Dendritic cell treated with granulocyte-macrophage colony-stimulating factor and Interleukin-4, amounts not matched to agents 40 ng/mL and 50 ng/mL, for 4 days (primary cell): ENCODE measurements at regions not wholly inside any gene's neighbourhood (a gene's known extent, or its start where the extent isn't known, plus 50 kb on each side); places are given as distances from the start of the nearest gene placed in this dataset.

Source experiments
- H3K27ac Mint-ChIP-seq: one replicate; pipeline ENCODE4 v1.8.0; 2022; ENCODE audit warnings: mild to moderate bottlenecking, mixed read lengths
- H3K27me3 Mint-ChIP-seq: one replicate; pipeline ENCODE4 v1.8.0; 2022; ENCODE audit warnings: mild to moderate bottlenecking, mixed read lengths
- H3K36me3 Mint-ChIP-seq: one replicate; pipeline ENCODE4 v1.8.0; 2022; ENCODE audit warnings: low read depth, mixed read lengths
- H3K4me1 Mint-ChIP-seq: one replicate; pipeline ENCODE4 v1.8.0; 2022; ENCODE audit warnings: low read depth, mixed read lengths
- H3K4me3 Mint-ChIP-seq: one replicate; pipeline ENCODE4 v1.8.0; 2022; ENCODE audit warnings: mild to moderate bottlenecking, moderate library complexity, mixed read lengths
- H3K9me3 Mint-ChIP-seq: one replicate; pipeline ENCODE4 v1.8.0; 2022; ENCODE audit warnings: mixed read lengths
- intact Hi-C: fragments of 100-400 bp; cut with micrococcal nuclease; formaldehyde crosslinking; loops from one replicate; pipeline ENCODE4 v1.15.0; 2022

GRCh38 chr4:123090886-123091285 is 168.5 kb upstream of the NUDT6 start:
- no peaks in the 10 kb centered on the region for H3K27me3 Mint-ChIP-seq
- peaks cover 22% of the 10 kb centered on the region for H3K4me1 Mint-ChIP-seq
- peaks cover 8% of the 10 kb centered on the region for H3K36me3 Mint-ChIP-seq
- H3K9me3 Mint-ChIP-seq: peaks cover 18% of the 10 kb centered on the region
- H3K27ac Mint-ChIP-seq: no peak overlapping the region
- intact Hi-C loops: no loop called here
- no peak overlapping the region for H3K4me3 Mint-ChIP-seq

DNA sequence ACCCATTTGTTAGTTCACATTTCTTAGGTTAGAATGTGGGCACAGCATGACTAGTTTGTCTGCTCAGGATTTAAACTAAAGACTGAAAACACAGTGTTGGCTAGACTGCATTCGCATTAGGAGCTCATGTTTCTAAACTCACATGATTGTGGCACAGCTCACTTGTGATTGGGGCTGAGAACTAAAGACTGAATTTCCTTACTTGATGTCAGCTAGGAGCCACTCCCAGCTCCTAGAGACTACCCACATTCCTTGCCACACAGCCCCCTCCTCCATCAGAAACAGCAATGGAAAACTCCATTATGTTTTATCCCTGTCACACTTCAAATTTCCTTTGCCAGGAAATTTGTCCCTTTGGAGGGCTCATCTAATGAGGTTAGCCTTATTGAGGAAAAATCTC is 170.2 kb upstream of the NUDT6 start:
- peaks cover 18% of the 10 kb centered on the region for H3K9me3 Mint-ChIP-seq
- intact Hi-C loops: no loop called here
- no peak overlapping the region for H3K4me3 Mint-ChIP-seq
- no peak overlapping the region for H3K27ac Mint-ChIP-seq
- H3K36me3 Mint-ChIP-seq: peaks cover 8% of the 10 kb centered on the region
- no peaks in the 10 kb centered on the region for H3K27me3 Mint-ChIP-seq
- H3K4me1 Mint-ChIP-seq: peaks cover 13% of the 10 kb centered on the region

DNA sequence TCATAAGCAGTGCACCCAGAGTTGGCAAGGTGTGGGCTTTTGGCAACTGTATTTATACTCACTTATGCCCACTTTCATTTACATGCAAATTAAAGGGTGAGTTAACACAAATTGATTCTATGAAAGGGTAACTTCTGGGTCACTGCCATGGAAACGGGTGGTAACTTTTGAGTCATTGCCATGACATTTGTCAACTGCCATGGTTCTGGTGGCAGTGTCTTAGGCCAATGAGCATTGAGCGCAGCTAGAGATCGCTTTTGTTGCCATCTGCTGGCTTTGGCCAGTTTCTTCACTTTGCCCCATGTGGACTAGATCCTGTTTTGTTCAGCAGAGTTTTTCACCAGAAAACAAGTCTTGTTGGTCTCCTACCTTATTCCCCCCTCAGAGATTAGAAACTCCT is 170.8 kb upstream of the NUDT6 start:
- H3K4me1 Mint-ChIP-seq: peaks cover 6% of the 10 kb centered on the region
- H3K36me3 Mint-ChIP-seq: peaks cover 8% of the 10 kb centered on the region
- H3K4me3 Mint-ChIP-seq: no peak overlapping the region
- H3K9me3 Mint-ChIP-seq: peaks cover 15% of the 10 kb centered on the region
- H3K27ac Mint-ChIP-seq: no peak overlapping the region
- no peaks in the 10 kb centered on the region for H3K27me3 Mint-ChIP-seq
- intact Hi-C loops: no loop called here

- Mint-ChIP-seq H3K36me3 (peaks cover 4% of the 10 kb centered on the region), H3K4me3 (no peak overlapping the region), H3K27me3 (no peaks in the 10 kb centered on the region), H3K4me1 (no peaks in the 10 kb centered on the region), H3K9me3 (peaks cover under 1% of the 10 kb centered on the region), H3K27ac (no peak overlapping the region)
- intact Hi-C loops: no loop called here
Measured at GRCh38 chr4:123096038-123096437, 173.6 kb upstream of the NUDT6 start.

DNA sequence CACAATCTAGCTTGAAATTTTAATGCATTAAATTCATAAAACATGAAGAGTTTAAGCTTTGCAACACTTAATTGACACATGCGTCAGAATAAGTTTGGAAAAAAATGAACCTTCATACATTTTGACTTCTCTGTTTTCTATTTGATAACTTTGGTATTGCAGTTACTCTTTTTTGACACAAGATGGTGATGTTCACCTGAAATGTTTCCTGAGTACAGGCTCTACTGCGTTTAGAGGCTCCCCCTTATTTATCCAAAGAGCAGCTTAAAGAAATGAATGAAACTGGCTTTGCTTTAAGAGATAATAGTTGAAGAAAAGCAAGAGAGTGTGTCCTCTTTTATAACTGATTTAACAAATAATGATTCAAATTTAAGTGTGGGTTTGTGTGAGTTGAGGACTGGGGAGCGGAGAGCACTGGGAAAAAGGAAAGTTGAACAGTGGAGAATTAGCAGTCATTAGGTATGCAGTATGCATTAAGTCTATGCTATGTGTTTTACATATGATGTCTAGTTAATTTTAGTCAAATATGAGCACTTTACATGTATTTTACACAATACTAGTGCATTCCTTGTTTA is 180.6 kb upstream of the NUDT6 start:
- Mint-ChIP-seq H3K27ac (no peak overlapping the region), H3K27me3 (no peaks in the 10 kb centered on the region), H3K4me1 (no peaks in the 10 kb centered on the region), H3K9me3 (no peaks in the 10 kb centered on the region), H3K4me3 (no peak overlapping the region), H3K36me3 (peaks cover 6% of the 10 kb centered on the region)
- intact Hi-C loops: loop anchor here (2.0 to 5.0 kb wide), 5 partner anchors 289 to 1219 kb away; no protein-coding TSS in a partner anchor

GRCh38 chr4:123104310-123105025 is 182.1 kb upstream of the NUDT6 start:
- H3K27ac Mint-ChIP-seq: no peak overlapping the region
- H3K9me3 Mint-ChIP-seq: no peaks in the 10 kb centered on the region
- no peak overlapping the region for H3K4me3 Mint-ChIP-seq
- H3K27me3 Mint-ChIP-seq: no peaks in the 10 kb centered on the region
- H3K4me1 Mint-ChIP-seq: no peaks in the 10 kb centered on the region
- intact Hi-C loops: loop anchor here (5.0 kb wide), 3 partner anchors 288 to 1218 kb away; no protein-coding TSS in a partner anchor
- H3K36me3 Mint-ChIP-seq: peaks cover 6% of the 10 kb centered on the region

GRCh38 chr4:123105026-123105420 is 182.6 kb upstream of the NUDT6 start:
- no peak overlapping the region for H3K27ac Mint-ChIP-seq
- no peaks in the 10 kb centered on the region for H3K9me3 Mint-ChIP-seq
- H3K36me3 Mint-ChIP-seq: peaks cover 6% of the 10 kb centered on the region
- intact Hi-C loops: no loop called here
- H3K27me3 Mint-ChIP-seq: no peaks in the 10 kb centered on the region
- no peak overlapping the region for H3K4me3 Mint-ChIP-seq
- no peaks in the 10 kb centered on the region for H3K4me1 Mint-ChIP-seq

- H3K9me3 Mint-ChIP-seq: no peaks in the 10 kb centered on the region
- H3K27ac Mint-ChIP-seq: no peak overlapping the region
- H3K4me3 Mint-ChIP-seq: no peak overlapping the region
- H3K27me3 Mint-ChIP-seq: no peaks in the 10 kb centered on the region
- H3K4me1 Mint-ChIP-seq: no peaks in the 10 kb centered on the region
- intact Hi-C loops: no loop called here
- peaks cover 6% of the 10 kb centered on the region for H3K36me3 Mint-ChIP-seq
Measured at GRCh38 chr4:123106747-123107146, 184.3 kb upstream of the NUDT6 start.

- no peak overlapping the region for H3K4me3 Mint-ChIP-seq
- no peaks in the 10 kb centered on the region for H3K27me3 Mint-ChIP-seq
- intact Hi-C loops: no loop called here
- no peaks in the 10 kb centered on the region for H3K4me1 Mint-ChIP-seq
- no peaks in the 10 kb centered on the region for H3K9me3 Mint-ChIP-seq
- peaks cover 6% of the 10 kb centered on the region for H3K36me3 Mint-ChIP-seq
- no peak overlapping the region for H3K27ac Mint-ChIP-seq
Measured at GRCh38 chr4:123107444-123108252, 185.3 kb upstream of the NUDT6 start.

DNA sequence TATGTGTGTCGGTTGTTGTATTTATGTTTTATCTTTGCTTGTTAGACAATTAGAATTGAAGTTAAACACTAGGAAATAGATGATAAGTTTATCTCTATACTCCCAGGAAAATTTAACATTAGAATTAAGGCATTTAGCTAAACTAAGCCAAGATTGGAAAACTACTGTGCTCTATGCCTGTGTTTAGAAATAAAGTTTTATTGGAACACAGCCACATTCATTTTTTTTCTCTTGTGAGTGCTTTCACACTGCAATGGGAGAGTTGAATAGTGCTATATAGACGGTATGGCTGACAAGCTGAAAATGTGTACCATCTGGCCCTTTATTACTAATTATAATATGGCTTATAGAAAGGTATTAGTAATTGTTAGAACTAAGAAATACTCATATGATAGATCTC is 186.7 kb upstream of the NUDT6 start:
- H3K4me3 Mint-ChIP-seq: no peak overlapping the region
- no peaks in the 10 kb centered on the region for H3K27me3 Mint-ChIP-seq
- H3K36me3 Mint-ChIP-seq: peaks cover 7% of the 10 kb centered on the region
- intact Hi-C loops: no loop called here
- H3K9me3 Mint-ChIP-seq: peaks cover 7% of the 10 kb centered on the region
- H3K4me1 Mint-ChIP-seq: no peaks in the 10 kb centered on the region
- H3K27ac Mint-ChIP-seq: no peak overlapping the region

GRCh38 chr4:123110147-123110546 is 187.8 kb upstream of the NUDT6 start:
- intact Hi-C loops: no loop called here
- Mint-ChIP-seq H3K27ac (no peak overlapping the region), H3K27me3 (no peaks in the 10 kb centered on the region), H3K4me1 (no peaks in the 10 kb centered on the region), H3K9me3 (peaks cover 12% of the 10 kb centered on the region), H3K36me3 (peaks cover 17% of the 10 kb centered on the region), H3K4me3 (no peak overlapping the region)

DNA sequence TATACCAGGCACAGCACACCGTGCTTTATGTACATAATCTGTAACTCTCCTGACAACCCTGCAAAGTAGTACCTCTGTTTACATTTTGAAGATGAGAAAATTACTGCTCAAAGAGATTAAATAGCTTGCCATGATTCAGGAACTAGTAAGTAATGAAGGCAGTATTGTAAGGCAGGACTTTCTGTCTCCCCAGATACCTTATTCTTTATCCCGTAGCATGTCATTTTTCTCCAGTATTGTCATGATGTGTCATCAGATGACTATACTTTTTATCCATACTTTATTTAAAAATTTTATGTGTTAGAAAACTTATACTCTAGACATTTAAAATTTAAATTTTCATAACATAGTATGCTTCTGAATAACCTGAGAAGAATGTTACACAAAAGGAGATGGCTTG is 188.3 kb upstream of the NUDT6 start:
- H3K4me1 Mint-ChIP-seq: no peaks in the 10 kb centered on the region
- H3K27me3 Mint-ChIP-seq: no peaks in the 10 kb centered on the region
- no peak overlapping the region for H3K4me3 Mint-ChIP-seq
- no peak overlapping the region for H3K27ac Mint-ChIP-seq
- H3K9me3 Mint-ChIP-seq: peaks cover 12% of the 10 kb centered on the region
- peaks cover 23% of the 10 kb centered on the region for H3K36me3 Mint-ChIP-seq
- intact Hi-C loops: no loop called here

DNA sequence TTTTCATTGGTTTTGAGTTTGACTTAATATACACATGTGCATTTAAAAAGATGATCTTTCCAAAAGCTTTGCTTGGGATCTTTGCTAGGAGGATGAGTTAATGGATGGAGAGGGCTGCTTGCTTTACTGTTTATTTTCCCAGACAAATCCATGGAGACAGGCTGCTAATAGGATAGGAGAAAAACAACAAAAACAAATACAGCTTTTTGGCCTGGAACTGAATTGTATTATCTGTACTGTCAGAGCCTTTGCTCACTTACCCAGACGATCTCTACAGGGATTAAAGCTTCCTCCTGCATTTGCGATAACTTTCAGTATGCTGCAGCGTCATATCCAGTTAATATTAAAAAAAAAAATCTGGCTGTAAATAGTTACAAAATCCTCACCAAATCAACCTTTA is 190.8 kb upstream of the NUDT6 start:
- no peaks in the 10 kb centered on the region for H3K27me3 Mint-ChIP-seq
- H3K9me3 Mint-ChIP-seq: peaks cover 12% of the 10 kb centered on the region
- intact Hi-C loops: no loop called here
- H3K36me3 Mint-ChIP-seq: peaks cover 17% of the 10 kb centered on the region
- no peak overlapping the region for H3K27ac Mint-ChIP-seq
- H3K4me3 Mint-ChIP-seq: no peak overlapping the region
- H3K4me1 Mint-ChIP-seq: no peaks in the 10 kb centered on the region
